K562 (cell line): ENCODE measurements at regions not wholly inside any gene's neighbourhood (a gene's known extent, or its start where the extent isn't known, plus 50 kb on each side); places are given as distances from the start of the nearest gene placed in this dataset.

Experiments used
- ATAC-seq: fragments of 200-7000 bp; cut with Tn5 transposase; 3 replicates; pipeline ENCODE4 v1.9.1; 2020; ENCODE audit warnings: moderate library complexity
- BruUV-seq: library from RNA; stranded (reverse); fragments of 400-500 nt; replicated peaks from 2 replicates; lab custom pipeline; 2021; lab: Mats Ljungman, UMichigan
- CTCF ChIA-PET: fragments of 300-600 bp; formaldehyde crosslinking; extraction: SDS; loops from one replicate; lab custom pipeline; 2021; ENCODE audit warnings: low intra/inter-chr PET ratio; lab: Yijun Ruan, JAX
- POLR2A ChIA-PET: fragments of 300-600, 350-650 bp; sonication (Branson Sonifier 250); formaldehyde crosslinking; extraction: SDS; loops from one replicate; lab custom pipeline; 2021; ENCODE audit warnings: antibody characterized with exemption, inconsistent platforms; lab: Yijun Ruan, JAX
- DNase-seq, 4 experiments: peaks; one replicate each; pipeline versions ENCODE4 v3.0.0 to v3.0.0-alpha.2; 2011 to 2018; ENCODE audit warnings: low spot score in 3 of 4, mixed read lengths in 3 of 4; ENCODE audit errors: extremely low read depth in 1 of 4
- FAIRE-seq: peaks from 2 replicates; lab custom pipeline; 2011; peaks lifted over from hg19 to GRCh38; lab: Jason Lieb, UNC
- H2AFZ ChIP-seq: 2 replicates; pipeline ENCODE4 v1.6.0; 2011; ENCODE audit warnings: low read depth, low read length, control low read depth, inconsistent platforms
- H3K27ac ChIP-seq: fragments of 200-600 bp; 3 replicates; pipeline ENCODE4 v1.8.0; 2011; ENCODE audit warnings: low read depth, mild to moderate bottlenecking, control low read depth, inconsistent platforms, low read length, moderate library complexity, mixed read lengths; ENCODE audit errors: extremely low read depth
- H3K27me3 ChIP-seq, 2 experiments: fragments of 300-600 bp in 1 of 2; 2 replicates in 1 of 2; 3 replicates in 1 of 2; pipeline versions ENCODE4 v1.6.0 to v1.8.0; 2011; ENCODE audit warnings: inconsistent platforms in 2 of 2, low read length in 2 of 2, mild to moderate bottlenecking in 1 of 2, mixed read lengths in 1 of 2, moderate library complexity in 1 of 2; ENCODE audit not compliant: control insufficient read depth in 2 of 2, insufficient read depth in 2 of 2
- H3K36me3 ChIP-seq: fragments of 300-600 bp; 3 replicates; pipeline ENCODE4 v1.8.0; 2011; ENCODE audit warnings: mild to moderate bottlenecking, low read length, inconsistent platforms; ENCODE audit not compliant: control insufficient read depth, insufficient read depth
- H3K4me1 ChIP-seq, 2 experiments: fragments of 200-600 bp in 1 of 2; replicated peaks in 1 of 2; 2 replicates in 1 of 2; 3 replicates in 1 of 2; pipeline versions ENCODE4 v1.5.1 to v1.8.0; 2011; ENCODE audit warnings: inconsistent platforms in 2 of 2, low read length in 2 of 2, mild to moderate bottlenecking in 1 of 2, mixed read lengths in 1 of 2, moderate library complexity in 1 of 2; ENCODE audit not compliant: control insufficient read depth in 2 of 2, insufficient read depth in 2 of 2
- H3K4me2 ChIP-seq: 2 replicates; pipeline ENCODE4 v1.6.1; 2011; ENCODE audit warnings: low read length, control low read depth, inconsistent platforms, mixed read lengths; ENCODE audit not compliant: insufficient read depth
- H3K4me3 ChIP-seq: fragments of 200-600 bp; sonication (generic), shearing (Covaris generic); 2 replicates; pipeline ENCODE4 v1.5.1; 2016; ENCODE audit warnings: control low read depth, inconsistent platforms
- H3K79me2 ChIP-seq: fragments of 200-600 bp; 3 replicates; pipeline ENCODE4 v1.8.0; 2011; ENCODE audit warnings: low read length, inconsistent platforms; ENCODE audit not compliant: control insufficient read depth, insufficient read depth
- H3K9ac ChIP-seq, 2 experiments: 2 replicates each; pipeline versions ENCODE4 v1.6.0 to v1.6.1; 2011; ENCODE audit warnings: low read depth in 2 of 2, low read length in 2 of 2, control low read depth in 1 of 2, inconsistent platforms in 1 of 2, mild to moderate bottlenecking in 1 of 2, mixed read lengths in 1 of 2; ENCODE audit not compliant: insufficient read depth in 1 of 2
- H3K9me1 ChIP-seq: one replicate; pipeline ENCODE4 v1.6.0; 2011; ENCODE audit warnings: inconsistent platforms, mild to moderate bottlenecking, low read length, moderate library complexity; ENCODE audit not compliant: control insufficient read depth, insufficient read depth
- H3K9me3 ChIP-seq: replicated peaks from 2 replicates; pipeline ENCODE4 v1.5.1; 2011; ENCODE audit warnings: low read depth, low read length, inconsistent platforms; ENCODE audit not compliant: control insufficient read depth, insufficient read depth
- H4K20me1 ChIP-seq: replicated peaks from 2 replicates; pipeline ENCODE4 v1.6.1; 2011; ENCODE audit warnings: low read length, inconsistent platforms, mixed read lengths; ENCODE audit not compliant: control insufficient read depth, insufficient read depth
- ILK ChIP-seq: fragments of 450-650 bp; IDR thresholded peaks from 2 replicates; pipeline ENCODE4 v1.6.1; 2016; ENCODE audit warnings: missing genetic modification characterization, low read depth, mild to moderate bottlenecking, missing compliant biosample characterization, moderate library complexity, borderline replicate concordance
- MECOM ChIP-seq: fragments of 250-450 bp; sonication (Bioruptor Pico); IDR thresholded peaks from 2 replicates; pipeline ENCODE4 v1.8.0; 2022; ENCODE audit warnings: inconsistent platforms
- MEIS2 ChIP-seq: fragments of 450-650 bp; IDR thresholded peaks from 2 replicates; pipeline ENCODE4 v1.6.1; 2014; ENCODE audit warnings: mild to moderate bottlenecking; ENCODE audit not compliant: partially characterized antibody
- MIER1 ChIP-seq: fragments of 450-650 bp; IDR thresholded peaks from 2 replicates; pipeline ENCODE4 v1.6.1; 2016; ENCODE audit warnings: antibody characterized with exemption, mild to moderate bottlenecking, low read depth
- MTA1 ChIP-seq: fragments of 450-650 bp; IDR thresholded peaks from 2 replicates; pipeline ENCODE4 v1.6.1; 2017; ENCODE audit warnings: borderline replicate concordance
- PHB2 ChIP-seq: fragments of 450-650 bp; IDR thresholded peaks from 2 replicates; pipeline ENCODE4 v1.6.1; 2017; ENCODE audit warnings: low read depth
- SUPT5H ChIP-seq: fragments of 450-650 bp; IDR thresholded peaks from 2 replicates; pipeline ENCODE4 v1.6.1; 2016
- WGBS: fragments of 100-300 bp; shearing (Covaris generic); methylation state at CpG from one replicate; pipeline ENCODE4 v1.1.6; 2016; ENCODE audit warnings: low coverage, mixed read lengths; ENCODE audit not compliant: insufficient coverage; ENCODE audit errors: missing lambda C conversion rate; 5-methylcytosine and 5-hydroxymethylcytosine counted together
- in situ Hi-C: fragments of 300-500 bp; cut with MboI; formaldehyde crosslinking; loops from 4 replicates; pipeline ENCODE4 v1.15.0; 2018; ENCODE audit warnings: inconsistent platforms, mixed read lengths
- intact Hi-C: fragments of 100-400 bp; cut with micrococcal nuclease; formaldehyde crosslinking; loops from 2 replicates; pipeline ENCODE4 v1.14.2; 2022
- TF ChIP-seq, protein P1 (sequence below): fragments of 450-650 bp; conservative IDR thresholded peaks from 2 replicates; pipeline ENCODE4 v1.6.1; 2016; ENCODE audit warnings: missing genetic modification characterization, low read depth, mild to moderate bottlenecking, control low read depth, missing compliant biosample characterization
- TF ChIP-seq, protein P2 (sequence below), 2 experiments: fragments of 450-650 bp; formaldehyde crosslinking in 1 of 2; IDR thresholded peaks; 2 replicates each; pipeline versions ENCODE4 v1.4.0 to v1.6.1; 2014 to 2020; ENCODE audit warnings: mild to moderate bottlenecking in 2 of 2, borderline replicate concordance in 1 of 2, low read depth in 1 of 2
- TF ChIP-seq, protein P3 (sequence below), 2 experiments: fragments of 450-650 bp; conservative IDR thresholded peaks; 2 replicates each; pipeline ENCODE4 v1.6.1; 2017; ENCODE audit warnings: mild to moderate bottlenecking in 2 of 2, moderate library complexity in 2 of 2

DNA sequence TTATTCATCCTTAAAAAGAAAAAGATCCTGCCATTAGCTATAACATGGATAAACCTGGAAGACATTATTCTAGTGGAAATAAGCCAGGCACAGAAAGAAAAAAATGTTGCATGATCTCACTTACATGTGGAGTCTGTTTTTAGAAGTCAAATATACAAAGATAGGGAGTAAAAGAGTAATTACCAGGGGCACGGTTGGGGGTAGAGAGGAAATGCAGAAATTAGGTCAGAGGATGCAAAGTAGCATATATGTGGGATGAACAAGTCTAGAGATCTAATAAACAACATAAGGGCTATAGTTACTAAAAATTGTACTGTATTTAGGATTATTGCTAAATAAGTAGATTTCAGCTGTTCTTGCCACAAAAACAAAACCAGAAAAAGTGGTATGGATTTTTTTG is 61.4 kb upstream of the CD53 start (continued):
- TF ChIP-seq, protein P1, sequence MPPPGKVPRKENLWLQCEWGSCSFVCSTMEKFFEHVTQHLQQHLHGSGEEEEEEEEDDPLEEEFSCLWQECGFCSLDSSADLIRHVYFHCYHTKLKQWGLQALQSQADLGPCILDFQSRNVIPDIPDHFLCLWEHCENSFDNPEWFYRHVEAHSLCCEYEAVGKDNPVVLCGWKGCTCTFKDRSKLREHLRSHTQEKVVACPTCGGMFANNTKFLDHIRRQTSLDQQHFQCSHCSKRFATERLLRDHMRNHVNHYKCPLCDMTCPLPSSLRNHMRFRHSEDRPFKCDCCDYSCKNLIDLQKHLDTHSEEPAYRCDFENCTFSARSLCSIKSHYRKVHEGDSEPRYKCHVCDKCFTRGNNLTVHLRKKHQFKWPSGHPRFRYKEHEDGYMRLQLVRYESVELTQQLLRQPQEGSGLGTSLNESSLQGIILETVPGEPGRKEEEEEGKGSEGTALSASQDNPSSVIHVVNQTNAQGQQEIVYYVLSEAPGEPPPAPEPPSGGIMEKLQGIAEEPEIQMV: no peak

DNA sequence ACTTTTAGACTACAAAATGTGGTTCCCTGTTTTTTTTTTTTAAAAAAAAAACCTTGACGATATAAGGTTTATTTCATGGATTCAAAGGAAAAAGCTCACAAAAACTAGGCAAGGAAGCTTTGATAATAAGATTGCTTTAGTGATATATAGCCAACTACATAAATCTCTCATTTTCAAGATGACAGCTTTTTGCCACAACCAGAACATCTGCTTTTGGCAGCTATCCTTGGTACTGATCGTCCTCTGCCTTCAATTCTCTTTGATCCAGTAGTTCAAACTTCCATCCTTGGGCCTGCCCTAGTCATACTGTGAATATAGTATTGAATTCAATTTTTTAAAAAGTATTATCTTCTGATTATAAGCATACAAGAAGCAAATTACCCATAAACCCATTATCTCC is 72.9 kb upstream of the CD53 start:
- in situ Hi-C loops (no loop called here), intact Hi-C loops (no loop called here)
- H3K9ac ChIP-seq: no peak overlapping the region
- H3K27ac ChIP-seq: no peak overlapping the region
- H3K4me2 ChIP-seq: no peak overlapping the region
- H4K20me1 ChIP-seq: no peaks in the 10 kb centered on the region
- no peaks in the 10 kb centered on the region for H3K36me3 ChIP-seq
- WGBS: 6% methylated on average over 2 of the region's 2 CpGs
- DNase-seq (no peak), ATAC-seq (no peak), FAIRE-seq (no peak)
- no peaks in the 10 kb centered on the region; a peak in 1 of 5 replicates for H3K27me3 ChIP-seq
- ChIA-PET POLR2A (no interaction called here), CTCF (no interaction called here)
- H3K4me3 ChIP-seq: no peak overlapping the region
- no peaks in the 10 kb centered on the region for H3K79me2 ChIP-seq
- BruUV-seq: no TSS peak
- H3K9me1 ChIP-seq: no peaks in the 10 kb centered on the region
- no peak overlapping the region for H2AFZ ChIP-seq
- no peaks in the 10 kb centered on the region for H3K9me3 ChIP-seq
- H3K4me1 ChIP-seq: no peaks in the 10 kb centered on the region
- no peak for TF ChIP-seq ILK (tag)
- TF ChIP-seq MEIS2: peak; percentile 87
- peak; percentile 66; the same call in 1 of the 2 replicates for TF ChIP-seq MECOM (CRISPR knock-in tag)
- TF ChIP-seq PHB2: no peak
- TF ChIP-seq, protein P2, sequence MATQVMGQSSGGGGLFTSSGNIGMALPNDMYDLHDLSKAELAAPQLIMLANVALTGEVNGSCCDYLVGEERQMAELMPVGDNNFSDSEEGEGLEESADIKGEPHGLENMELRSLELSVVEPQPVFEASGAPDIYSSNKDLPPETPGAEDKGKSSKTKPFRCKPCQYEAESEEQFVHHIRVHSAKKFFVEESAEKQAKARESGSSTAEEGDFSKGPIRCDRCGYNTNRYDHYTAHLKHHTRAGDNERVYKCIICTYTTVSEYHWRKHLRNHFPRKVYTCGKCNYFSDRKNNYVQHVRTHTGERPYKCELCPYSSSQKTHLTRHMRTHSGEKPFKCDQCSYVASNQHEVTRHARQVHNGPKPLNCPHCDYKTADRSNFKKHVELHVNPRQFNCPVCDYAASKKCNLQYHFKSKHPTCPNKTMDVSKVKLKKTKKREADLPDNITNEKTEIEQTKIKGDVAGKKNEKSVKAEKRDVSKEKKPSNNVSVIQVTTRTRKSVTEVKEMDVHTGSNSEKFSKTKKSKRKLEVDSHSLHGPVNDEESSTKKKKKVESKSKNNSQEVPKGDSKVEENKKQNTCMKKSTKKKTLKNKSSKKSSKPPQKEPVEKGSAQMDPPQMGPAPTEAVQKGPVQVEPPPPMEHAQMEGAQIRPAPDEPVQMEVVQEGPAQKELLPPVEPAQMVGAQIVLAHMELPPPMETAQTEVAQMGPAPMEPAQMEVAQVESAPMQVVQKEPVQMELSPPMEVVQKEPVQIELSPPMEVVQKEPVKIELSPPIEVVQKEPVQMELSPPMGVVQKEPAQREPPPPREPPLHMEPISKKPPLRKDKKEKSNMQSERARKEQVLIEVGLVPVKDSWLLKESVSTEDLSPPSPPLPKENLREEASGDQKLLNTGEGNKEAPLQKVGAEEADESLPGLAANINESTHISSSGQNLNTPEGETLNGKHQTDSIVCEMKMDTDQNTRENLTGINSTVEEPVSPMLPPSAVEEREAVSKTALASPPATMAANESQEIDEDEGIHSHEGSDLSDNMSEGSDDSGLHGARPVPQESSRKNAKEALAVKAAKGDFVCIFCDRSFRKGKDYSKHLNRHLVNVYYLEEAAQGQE (IDR thresholded peaks at IDR 0.05; ENCODE audit: borderline replicate concordance): peak; percentile 96
- TF ChIP-seq, protein P2 (CRISPR knock-in tag; IDR thresholded peaks at IDR 0.05; ENCODE audit: low read depth): no peak
- TF ChIP-seq MIER1: peak; percentile 83
- TF ChIP-seq SUPT5H: no peak
- TF ChIP-seq, protein P3, sequence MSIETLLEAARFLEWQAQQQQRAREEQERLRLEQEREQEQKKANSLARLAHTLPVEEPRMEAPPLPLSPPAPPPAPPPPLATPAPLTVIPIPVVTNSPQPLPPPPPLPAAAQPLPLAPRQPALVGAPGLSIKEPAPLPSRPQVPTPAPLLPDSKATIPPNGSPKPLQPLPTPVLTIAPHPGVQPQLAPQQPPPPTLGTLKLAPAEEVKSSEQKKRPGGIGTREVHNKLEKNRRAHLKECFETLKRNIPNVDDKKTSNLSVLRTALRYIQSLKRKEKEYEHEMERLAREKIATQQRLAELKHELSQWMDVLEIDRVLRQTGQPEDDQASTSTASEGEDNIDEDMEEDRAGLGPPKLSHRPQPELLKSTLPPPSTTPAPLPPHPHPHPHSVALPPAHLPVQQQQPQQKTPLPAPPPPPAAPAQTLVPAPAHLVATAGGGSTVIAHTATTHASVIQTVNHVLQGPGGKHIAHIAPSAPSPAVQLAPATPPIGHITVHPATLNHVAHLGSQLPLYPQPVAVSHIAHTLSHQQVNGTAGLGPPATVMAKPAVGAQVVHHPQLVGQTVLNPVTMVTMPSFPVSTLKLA (conservative IDR thresholded peaks at IDR 0.05): 0 out of 4 replicates have a peak, but pooled peaks of 1 of the 2 experiments have one; percentile 31
- no peak for TF ChIP-seq MTA1
